AG10803 (cell line): ENCODE measurements at regions not wholly inside any gene's neighbourhood (a gene's known extent, or its start where the extent isn't known, plus 50 kb on each side); places are given as distances from the start of the nearest gene placed in this dataset.

Experiments used
- DNase-seq: peaks from one replicate; pipeline ENCODE4 v3.0.0; 2010; ENCODE audit warnings: low read depth
- H3K4me3 ChIP-seq: 2 replicates; pipeline ENCODE4 v1.5.1; 2011; ENCODE audit warnings: mild to moderate bottlenecking, low read length, control low read depth
- TF ChIP-seq, protein P1 (sequence below): conservative IDR thresholded peaks from 2 replicates; pipeline ENCODE4 v1.5.1; 2011; ENCODE audit warnings: mild to moderate bottlenecking, low read length, control low read depth, inconsistent platforms

DNA sequence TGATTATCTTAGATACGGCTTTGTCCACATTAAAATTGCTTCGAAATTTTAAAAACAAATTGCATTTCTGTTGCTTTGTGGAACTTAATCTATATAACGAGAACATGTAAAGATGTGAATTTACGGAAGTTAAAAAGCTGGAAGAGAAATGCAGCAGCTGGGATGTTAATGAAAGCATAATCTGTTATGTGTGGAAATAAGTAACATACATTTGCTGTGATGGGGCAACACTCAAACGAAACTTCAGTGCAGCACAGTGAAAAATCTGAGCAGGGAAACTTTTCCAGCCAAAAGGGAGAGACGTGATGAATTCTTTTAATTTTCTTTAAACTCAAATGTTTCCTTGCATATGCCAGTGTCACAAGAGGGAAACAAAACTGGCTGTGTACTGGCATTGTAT is 276.7 kb upstream of the LMCD1 start:
- TF ChIP-seq, protein P1, sequence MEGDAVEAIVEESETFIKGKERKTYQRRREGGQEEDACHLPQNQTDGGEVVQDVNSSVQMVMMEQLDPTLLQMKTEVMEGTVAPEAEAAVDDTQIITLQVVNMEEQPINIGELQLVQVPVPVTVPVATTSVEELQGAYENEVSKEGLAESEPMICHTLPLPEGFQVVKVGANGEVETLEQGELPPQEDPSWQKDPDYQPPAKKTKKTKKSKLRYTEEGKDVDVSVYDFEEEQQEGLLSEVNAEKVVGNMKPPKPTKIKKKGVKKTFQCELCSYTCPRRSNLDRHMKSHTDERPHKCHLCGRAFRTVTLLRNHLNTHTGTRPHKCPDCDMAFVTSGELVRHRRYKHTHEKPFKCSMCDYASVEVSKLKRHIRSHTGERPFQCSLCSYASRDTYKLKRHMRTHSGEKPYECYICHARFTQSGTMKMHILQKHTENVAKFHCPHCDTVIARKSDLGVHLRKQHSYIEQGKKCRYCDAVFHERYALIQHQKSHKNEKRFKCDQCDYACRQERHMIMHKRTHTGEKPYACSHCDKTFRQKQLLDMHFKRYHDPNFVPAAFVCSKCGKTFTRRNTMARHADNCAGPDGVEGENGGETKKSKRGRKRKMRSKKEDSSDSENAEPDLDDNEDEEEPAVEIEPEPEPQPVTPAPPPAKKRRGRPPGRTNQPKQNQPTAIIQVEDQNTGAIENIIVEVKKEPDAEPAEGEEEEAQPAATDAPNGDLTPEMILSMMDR: no peak
- no peak overlapping the region for H3K4me3 ChIP-seq
- DNase-seq: no peak

DNA sequence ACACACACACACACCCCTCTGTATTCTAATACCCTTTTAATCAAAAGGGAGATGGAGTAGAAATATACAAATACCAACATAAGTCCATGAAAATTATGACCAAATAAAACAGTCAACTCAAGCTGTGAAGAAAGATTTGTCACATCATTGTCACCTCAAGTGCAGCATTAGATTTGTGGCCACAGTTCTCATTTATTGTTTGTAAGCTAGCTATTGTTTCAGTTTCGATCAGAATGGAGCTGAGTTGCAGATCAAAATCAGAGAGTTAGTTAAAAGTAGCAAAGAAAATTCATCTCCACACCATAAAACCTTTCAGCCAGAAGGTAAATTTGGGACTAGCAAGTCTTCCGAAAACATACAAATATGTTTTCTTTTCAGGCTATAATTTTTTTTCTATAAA is 267.7 kb upstream of the LMCD1 start:
- TF ChIP-seq, protein P1: no peak
- no peak overlapping the region for H3K4me3 ChIP-seq
- no peak for DNase-seq

DNA sequence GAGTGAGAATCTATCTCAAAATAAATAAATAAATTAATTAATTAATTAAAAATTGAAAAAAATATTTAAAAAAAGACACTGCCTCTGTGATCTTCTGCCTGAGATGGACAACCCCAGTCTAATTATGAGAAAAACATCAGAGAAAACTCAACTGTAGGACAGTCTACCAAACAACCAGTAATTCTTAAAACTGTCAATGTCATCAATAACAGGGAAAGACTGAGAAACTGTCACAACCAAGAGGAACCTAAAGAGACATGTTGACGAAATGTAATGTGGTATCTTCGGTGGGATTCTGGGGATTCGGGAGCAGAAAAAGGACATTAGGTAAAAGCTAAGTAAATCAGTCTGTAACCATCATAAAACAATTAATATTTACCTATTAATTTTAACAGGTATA is 265.4 kb upstream of the LMCD1 start:
- no peak for DNase-seq
- H3K4me3 ChIP-seq: no peak overlapping the region
- TF ChIP-seq, protein P1: no peak

DNA sequence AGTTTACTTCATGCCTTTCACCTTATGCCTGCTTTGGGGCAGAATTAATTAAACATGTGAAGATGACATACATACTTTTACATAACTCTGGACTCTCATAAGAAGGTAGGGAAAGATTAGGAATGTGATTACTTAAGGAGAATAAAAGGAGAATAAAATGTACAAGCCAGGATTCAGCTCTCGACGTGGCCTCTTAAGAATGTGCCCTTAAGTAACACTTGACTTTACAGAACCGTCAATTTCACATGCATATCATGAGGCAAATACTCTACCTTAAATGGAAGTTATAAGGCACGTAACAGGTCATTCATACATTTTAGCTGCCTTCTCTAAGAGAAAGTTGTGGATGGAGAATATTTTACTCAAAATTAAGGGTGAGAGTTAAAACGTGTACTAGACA is 263.7 kb upstream of the LMCD1 start:
- TF ChIP-seq, protein P1: no peak
- no peak for DNase-seq
- H3K4me3 ChIP-seq: no peak overlapping the region

DNA sequence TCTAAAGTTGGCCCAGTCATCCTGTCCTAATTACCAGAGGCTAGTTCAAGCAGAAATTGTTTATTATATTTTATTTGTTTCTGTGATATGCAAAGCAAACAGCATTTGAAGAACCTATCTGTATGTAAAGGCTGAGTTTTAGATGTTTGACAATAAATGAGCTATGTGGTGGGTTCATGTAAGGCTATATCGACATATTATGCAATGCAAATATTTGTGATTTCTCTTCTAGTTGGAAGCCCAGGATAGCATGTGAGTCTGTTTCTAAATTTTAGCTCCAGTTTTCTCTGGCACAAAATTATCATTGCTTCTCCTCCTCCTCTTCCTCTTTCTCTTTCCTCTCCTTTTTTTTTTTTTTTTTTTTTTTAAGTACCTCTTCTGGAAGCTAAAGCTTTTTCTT is 263.2 kb upstream of the LMCD1 start:
- DNase-seq: no peak
- no peak overlapping the region for H3K4me3 ChIP-seq
- TF ChIP-seq, protein P1: no peak

DNA sequence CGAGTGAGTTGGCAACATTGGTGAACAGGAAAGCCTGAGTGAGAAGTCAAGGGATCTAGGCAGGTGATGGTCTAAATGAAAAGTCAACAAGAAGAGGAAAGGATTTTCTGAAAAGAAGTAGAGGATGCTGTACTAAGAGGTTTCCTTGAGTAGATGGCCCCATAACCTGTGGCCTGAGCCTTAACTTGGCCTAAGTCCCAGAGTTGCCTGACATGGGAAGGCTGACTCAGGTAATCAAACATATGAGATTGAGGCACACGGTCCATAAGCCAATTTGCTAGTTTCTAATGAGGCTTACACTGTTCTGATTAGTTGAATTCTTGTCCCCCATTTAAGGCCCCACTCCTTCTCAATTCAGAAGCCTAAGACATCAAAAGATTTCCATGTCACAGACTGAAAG is 262.5 kb upstream of the LMCD1 start:
- TF ChIP-seq, protein P1: no peak
- H3K4me3 ChIP-seq: no peak overlapping the region
- no peak for DNase-seq

DNA sequence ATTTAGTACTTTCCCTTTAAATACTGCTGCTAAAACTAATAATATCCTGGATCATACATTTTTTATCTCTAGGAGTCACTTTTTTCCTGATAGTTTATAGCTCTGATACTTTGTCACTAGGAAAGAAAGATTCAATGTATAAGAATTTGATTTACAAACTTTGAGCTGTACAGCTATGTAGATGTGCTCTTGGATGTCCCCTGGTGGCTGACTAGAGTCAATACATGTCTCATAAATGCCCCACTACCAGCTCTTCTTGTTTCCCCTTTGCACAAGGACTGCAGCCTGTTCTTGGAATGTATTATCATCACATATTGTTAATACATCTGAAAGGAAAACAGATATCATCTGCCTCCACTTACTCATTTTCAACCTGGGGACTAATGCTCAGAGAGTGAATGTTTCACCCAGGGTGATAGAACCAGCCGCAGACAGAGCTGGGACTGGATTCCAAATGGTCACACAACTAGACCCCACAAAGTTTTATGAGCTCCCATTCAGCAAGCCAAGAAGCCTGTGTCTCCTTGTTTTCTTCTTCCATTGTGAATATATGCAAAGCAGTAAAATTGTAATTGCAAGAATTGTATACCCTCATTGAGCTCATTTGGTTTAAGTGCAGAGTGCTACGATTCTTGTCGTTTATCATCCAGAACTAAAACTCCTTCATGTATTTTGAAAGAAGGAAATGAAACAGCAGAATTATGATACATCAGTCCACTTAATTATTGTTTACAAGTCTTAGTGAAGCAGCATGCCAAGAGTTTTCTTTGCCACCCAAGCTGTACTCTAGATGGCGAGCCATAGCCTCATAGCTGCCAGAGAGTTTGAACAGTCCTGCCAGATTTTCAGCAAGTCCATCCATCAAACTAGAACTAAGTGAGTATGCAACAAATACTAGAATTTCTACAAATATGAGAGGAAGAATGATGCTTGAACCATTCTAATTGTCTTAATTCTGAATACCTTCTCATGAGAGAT is 261.6 kb upstream of the LMCD1 start:
- peak; percentile 63 for DNase-seq
- H3K4me3 ChIP-seq: no peak overlapping the region
- TF ChIP-seq, protein P1: peak; percentile 98
